22Rv1 (cell line): ENCODE measurements at regions not wholly inside any gene's neighbourhood (a gene's known extent, or its start where the extent isn't known, plus 50 kb on each side); places are given as distances from the start of the nearest gene placed in this dataset.

Experiments used
- CTCF ChIP-seq: fragments of 450-650 bp; IDR thresholded peaks from 2 replicates; pipeline ENCODE4 v1.5.1; 2017; ENCODE audit warnings: mild to moderate bottlenecking
- ZFX ChIP-seq: fragments of 450-650 bp; IDR thresholded peaks from 2 replicates; pipeline ENCODE4 v1.6.1; 2017; ENCODE audit warnings: antibody characterized with exemption, borderline replicate concordance

- TF ChIP-seq CTCF (no peak), ZFX (no peak)
These were observed 505.6 kb upstream of the SLC8A1 start for GRCh38 chr2:40957508-40957907.
